Myocyte (in vitro differentiated cells): ENCODE measurements at regions not wholly inside any gene's neighbourhood (a gene's known extent, or its start where the extent isn't known, plus 50 kb on each side); places are given as distances from the start of the nearest gene placed in this dataset.
"Not testable (repeated sequence)": the region's sequence is repeated elsewhere in the genome, so short reads cannot be mapped to it uniquely, and the experiment has no call there.

ENCODE experiments used
- DNase-seq: peaks from one replicate; pipeline ENCODE4 v3.0.0-alpha.2; 2012; ENCODE audit warnings: low read depth

DNA sequence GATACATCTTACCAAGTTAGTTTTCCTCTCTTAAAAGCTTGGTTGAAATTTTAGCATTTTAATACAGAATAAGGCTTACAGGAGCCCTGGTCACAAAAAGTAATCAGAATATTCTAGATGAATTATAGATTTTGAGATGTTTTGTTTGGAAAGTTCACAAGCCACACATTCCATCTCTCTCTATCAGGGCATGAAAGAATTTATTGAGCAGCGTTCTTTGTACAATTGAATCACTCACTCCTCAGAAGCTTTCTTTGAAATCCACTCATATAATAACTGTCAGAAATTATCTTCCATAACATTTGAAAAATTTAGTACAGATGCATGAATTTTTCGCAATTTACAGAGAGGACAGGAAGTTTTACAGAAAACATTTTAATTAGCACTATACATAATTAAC, 938.6 kb upstream of the MDGA2 start:
- no peak for DNase-seq

DNA sequence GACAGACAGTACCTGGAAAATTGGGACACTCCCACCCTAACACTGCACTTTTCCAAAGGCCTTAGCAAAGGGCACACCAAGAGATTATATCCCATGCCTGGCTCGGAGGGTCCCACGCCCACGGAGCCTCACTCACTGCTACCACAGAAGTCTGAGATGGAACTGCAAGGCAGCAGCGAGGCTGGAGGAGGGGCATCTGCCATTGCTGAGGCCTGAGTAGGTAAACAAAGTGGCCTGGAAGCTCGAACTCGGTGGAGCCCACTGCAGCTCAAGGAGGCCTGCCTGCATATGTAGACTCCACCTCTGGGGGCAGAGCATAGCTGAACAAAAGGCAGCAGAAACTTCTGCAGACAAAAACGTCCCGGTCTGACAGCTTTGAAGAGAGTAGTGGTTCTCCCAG, 931.6 kb upstream of the MDGA2 start:
- not testable (repeated sequence) for DNase-seq

DNA sequence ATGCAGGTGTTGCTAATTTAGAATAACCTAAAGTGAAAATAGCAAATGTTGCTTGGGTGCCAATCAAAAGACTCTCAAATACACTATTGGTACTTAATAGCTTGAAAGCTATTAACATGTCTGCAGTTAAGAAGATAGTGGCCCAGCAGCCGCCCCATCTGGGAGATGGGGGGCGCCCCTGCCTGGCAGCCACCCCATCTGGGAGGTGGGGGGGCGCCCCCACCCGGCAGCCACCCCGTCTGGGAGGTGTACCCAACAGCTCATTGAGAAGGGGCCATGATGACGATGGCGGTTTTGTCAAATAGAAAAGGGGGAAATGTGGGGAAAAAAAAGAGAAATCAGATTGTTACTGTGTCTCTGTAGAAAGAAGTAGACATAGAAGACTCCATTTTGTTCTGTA, 923.1 kb upstream of the MDGA2 start:
- no peak for DNase-seq

DNA sequence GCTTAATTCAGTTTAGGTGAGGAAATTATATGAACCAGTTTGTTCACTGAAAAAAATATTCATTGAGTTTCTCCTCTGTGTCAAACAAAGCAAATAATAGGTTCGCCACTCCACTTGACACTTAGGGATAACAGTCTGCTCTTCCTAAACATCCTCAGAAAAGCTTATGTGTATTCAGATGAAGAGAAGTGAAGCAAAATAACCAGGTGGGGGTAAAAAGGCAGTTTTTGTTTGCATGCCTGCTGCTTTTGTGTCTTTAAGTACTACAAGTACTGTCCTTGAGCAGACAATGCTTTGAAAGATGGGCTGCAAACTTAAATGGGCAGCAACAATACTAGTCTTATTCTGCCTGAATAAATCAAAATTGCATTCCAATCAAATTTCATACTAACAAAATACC, 910.7 kb upstream of the MDGA2 start:
- DNase-seq = no peak

DNA sequence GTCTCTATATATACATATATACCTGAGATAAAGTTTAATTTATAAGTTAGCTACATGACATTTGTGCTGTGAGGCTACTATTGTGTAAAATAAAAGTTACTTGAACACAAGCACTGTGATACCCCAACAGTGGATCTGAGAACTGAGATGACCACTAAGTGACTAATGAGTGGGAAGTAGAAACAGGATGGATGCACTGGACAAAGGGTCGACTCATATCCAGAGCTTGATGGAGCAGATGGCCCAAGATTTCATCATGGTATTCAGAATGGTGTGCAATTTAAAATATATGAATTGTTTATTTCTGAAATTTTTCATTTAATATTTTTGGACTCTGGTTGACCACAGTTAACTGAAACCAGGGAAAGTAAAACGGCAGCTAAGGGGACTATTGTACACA, 908.6 kb upstream of the MDGA2 start:
- no peak for DNase-seq

DNA sequence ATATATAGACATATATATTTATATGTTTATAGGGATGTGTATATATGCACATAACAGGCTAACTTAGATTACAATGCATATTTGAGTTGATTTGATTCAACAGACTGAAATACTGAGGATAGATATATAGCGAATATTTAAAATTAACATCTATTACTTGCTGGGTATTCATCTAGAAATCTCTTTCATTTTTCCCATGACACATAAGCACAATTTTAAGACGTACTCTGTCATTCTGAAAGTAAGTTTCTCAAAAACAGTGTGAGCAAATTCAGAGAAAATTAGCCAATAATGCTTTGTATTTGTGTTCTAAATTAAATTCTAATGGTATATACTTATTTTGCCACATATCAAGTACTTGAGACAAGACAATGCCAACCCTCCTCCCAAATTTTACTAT, 907.5 kb upstream of the MDGA2 start:
- DNase-seq = no peak

DNA sequence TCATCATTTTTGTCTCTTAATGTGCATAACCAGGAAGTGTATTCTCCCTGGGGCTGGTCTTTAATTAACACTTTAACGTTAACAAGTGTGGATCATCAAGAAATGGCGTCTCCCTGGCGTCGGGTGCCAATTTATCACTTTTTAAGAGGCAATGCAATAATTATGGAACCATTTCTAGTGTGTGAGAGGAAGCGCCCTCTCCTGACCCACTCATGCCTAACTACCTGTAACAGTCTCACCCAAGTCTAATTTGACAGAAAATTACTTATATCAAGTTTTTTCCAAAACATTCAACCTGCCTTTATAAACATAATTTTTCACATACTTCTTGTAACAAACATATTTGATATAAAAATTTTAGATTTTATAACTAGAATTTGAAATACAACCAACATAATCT, 905.3 kb upstream of the MDGA2 start:
- no peak for DNase-seq

DNA sequence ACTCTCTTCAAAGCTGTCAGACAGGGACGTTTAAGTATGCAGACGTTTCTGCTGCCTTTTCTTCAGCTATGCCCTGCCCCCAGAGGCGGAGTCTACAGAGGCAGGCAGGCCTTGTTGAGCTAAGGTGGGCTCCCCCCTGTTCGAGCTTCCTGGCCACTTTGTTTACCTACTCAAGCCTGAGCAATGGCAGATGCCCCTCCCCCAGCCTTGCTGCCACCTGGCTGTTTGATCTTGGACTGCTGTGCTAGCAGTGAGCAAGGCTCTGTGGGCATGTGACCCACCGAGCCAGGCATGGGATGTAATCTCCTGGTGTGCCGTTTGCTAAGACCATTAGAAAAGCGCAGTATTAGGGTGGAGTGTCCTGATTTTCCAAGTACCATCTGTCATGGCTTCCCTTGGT, 900.4 kb upstream of the MDGA2 start:
- no peak for DNase-seq

DNA sequence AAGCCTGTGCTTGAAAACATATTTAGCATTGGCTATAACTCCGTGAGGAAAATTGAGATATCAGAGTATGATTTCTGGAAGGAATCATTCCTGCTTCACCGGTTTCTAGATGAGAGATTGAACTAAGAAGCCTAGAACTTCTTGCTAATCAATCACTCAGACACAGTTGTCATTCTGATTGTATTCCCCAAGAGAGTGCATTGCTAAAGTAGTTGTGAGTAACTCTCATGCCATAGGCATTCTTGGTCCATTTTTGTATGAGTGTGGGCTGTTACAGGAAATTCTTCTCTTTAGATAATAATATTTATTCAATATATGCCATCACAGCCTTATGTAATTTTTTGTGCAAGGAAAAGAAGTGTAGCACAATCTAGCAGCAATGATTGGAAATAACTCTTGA, 893.3 kb upstream of the MDGA2 start:
- no peak for DNase-seq

DNA sequence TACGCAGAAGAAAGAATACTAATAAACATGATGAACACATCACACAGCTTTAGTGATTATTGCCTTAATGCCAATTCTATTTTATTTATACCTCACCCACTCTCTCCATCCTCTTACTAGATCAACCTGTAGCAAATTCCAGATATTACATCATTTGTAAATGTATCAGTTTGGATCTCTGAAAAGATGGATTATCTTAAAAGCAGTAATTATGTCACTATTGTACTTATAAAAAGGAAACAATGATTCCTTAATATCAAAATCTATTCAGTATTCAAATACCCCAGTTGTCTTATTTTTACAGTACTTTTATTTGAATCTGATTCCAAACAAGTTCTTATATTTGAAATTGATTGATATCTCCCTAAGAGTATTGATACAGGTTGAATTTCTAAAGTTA, 892.8 kb upstream of the MDGA2 start:
- no peak for DNase-seq

DNA sequence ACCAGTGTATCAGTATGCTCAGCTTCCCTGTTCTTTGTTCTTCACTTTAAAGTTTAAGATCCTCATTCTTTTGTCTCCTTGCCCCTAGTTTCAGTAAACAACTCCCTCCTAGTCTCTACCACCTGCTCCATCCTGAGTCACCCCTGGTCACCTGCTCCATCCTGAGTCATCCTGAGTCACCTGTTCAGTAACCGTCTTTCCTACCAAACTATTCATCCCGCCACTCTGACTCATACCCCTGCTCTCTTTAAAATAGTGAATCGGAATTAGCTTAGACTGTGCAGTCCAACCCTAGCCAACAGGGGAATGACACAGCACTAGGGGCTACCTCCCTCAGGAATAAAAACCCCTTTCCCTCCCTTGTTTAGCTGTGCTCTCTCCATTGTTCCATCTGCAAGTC, 888.1 kb upstream of the MDGA2 start:
- DNase-seq = no peak

DNA sequence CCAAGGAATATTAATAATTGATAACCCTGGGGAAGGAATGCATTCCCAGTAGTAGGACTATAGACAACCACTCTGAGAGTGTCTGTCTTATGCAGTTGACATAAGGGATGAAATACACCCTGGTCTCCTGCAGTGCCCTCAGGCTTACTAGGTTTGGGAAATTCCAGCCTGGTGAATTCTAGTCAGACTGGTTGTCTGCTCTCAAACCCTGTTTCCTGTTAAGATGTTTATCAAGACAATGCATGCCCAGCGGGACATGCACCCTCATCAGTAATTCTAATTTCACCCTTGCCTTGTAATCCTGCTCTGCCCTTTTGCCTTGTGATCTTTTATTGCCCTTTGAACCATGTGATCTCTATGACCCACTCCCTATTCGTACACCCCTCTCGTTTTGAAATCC, 886.0 kb upstream of the MDGA2 start:
- DNase-seq = not testable (repeated sequence)

DNA sequence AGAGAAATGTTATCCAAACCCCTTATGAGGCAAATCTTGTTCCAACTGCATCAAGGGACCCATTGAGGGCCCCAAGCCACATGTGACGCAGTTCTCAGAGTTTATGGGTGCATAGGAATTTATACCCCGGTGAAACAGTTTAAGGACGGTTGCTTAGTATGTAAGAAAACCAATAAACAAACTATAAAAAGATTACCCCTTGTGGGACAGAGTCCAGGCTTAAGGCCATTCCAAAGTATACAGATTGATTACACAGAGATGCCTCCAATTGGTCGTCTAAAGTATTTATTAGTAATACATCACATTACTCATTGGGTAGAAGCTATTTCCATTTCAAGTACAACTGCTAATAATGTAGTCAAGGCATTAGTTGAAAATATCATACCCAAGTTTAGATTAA, 885.0 kb upstream of the MDGA2 start:
- DNase-seq = no peak

DNA sequence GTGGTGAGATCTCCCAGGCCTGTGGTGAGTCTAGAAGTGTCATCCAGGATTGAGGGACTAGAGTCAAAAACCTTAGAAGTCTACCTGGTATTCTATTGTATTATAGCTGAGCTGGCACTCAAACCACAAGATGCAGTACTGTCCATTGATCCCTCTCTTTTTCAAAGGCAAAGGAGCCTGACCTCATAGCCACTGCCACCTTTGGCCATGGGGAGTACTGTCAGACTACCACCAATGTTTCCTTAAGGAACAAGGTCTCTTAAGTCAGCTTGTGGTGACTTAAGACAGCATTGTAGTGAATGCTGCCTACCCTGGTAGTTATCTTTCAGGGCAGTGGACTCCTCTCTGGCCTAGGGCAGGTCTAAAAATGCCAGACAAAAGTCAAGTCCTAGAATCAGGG, 878.0 kb upstream of the MDGA2 start:
- DNase-seq = no peak

DNA sequence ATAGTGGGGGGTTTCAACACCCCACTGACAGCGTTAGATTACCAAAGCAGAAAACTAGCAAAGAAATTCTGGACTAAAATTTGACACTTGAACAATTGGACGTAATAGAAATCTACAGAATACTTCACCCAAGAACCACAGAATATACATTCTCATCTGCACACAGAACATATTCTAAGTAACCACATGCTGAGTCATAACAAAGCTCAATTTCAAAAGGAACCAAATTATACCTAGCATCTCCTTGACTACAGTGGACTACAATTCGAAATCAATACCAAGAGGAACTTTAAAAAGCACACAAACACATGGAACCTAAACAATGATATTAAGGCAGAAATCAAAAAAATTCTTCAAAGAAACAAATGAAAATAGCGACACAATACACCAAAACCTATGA, 871.6 kb upstream of the MDGA2 start:
- no peak for DNase-seq

DNA sequence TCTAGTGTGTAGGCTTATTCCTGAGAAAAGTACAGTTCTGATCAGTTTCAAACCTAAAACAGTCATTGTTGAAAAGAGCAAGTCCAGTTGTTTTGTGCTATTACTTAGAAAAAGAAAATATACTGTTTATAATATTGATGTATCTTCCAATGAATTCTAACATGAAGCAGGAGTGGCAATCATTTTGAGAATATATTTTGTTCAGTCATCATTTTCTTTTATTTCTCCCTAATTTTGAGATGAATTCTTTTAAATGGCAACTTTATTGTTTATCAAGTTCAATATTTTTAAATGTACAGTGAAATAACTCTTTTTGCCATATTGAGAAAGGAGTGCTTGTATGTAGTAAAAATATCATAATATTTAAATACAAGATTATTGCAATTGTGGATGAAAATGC, 862.2 kb upstream of the MDGA2 start:
- no peak for DNase-seq

DNA sequence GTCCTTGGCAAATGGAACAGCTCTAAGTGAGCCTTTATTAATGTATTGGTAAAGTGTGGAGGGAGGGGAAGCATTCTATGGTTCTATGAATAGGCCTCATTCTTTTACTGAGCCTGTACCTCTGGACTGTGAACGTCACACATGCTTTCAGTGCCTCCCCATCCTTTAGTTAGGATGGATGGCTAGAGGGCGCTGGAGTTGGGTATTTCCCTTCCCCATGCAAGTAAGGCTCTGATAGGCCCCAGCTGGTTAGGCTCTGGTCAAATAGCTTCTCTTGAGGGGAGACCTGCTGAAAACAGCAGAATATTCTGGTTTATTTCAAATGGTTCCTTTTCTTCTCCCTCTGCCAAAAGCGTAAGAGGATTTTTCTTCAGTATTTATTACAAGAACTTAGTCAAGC, 860.9 kb upstream of the MDGA2 start:
- DNase-seq = no peak

DNA sequence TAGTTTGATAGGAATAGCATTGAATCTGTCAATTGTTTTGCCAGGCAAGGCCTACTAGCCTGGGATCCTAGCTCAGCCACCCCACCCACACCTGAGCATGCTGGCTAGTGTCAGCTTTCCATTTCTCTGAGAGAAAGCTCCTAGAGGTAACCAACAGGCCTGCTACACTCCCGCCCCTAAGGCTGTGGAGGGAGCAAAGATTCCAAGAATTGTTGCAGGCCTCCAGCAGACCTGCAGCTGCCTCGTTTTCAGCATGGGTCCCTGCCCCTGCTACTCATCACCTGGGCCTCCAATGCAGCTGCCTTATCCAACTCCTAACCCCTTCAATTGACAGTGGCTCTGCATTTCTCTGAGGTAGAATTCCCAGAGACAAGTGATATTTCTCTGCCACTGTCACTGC, 852.4 kb upstream of the MDGA2 start:
- no peak for DNase-seq

DNA sequence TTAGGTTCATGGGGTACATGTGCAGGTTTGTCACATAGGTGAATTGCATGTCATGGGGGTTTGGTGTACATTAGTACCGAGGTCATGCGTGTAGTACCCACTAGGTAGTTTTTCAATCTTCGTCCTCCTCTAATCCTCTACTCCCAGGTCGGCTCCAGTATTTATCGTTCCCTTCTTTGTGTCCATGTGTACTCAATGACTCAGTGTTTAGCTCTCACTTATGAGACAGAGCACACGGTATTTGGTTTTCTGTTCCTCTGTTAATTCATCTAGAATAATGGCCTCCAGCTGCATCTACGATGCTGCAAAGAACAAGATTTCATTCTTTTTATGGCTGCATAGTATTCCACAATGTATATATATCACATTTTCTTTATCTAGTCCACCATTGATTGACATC, 850.9 kb upstream of the MDGA2 start:
- no peak for DNase-seq

DNA sequence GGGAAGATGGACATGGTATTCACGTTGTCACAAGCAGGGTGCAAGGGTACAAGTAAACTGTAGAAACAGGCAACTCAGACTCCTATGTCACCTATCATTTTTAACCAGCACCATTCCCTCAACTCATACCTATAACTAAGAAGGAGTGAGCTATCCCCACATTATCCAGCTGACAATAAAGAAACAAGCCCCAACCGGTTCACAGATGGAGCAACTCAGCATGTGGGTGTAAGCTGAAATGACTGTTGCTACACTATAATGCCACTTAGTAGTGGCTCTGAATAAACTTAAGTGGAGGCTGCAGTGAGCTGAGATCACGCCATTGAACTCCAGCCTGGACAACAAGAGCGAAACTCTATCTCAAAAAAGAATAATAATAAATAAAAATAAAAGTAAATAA, 829.5 kb upstream of the MDGA2 start:
- no peak for DNase-seq

DNA sequence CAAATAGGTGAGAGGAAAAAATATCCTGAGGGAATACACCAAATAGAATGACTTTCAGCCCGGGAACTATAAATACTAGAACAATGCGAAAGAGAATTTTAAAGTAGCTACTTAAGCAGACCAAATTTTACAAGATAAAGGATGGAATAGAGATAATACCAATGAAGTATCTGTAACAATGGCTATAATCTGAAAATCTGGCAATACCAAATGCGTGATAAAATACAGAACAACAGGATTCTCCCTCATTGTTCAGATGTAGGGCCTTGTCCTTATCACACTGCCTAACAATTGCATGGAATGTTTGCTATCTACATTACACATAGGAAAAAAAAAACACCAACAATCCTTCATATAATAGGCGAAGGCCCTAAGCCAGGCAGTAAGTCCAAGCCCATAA, 815.4 kb upstream of the MDGA2 start:
- no peak for DNase-seq

DNA sequence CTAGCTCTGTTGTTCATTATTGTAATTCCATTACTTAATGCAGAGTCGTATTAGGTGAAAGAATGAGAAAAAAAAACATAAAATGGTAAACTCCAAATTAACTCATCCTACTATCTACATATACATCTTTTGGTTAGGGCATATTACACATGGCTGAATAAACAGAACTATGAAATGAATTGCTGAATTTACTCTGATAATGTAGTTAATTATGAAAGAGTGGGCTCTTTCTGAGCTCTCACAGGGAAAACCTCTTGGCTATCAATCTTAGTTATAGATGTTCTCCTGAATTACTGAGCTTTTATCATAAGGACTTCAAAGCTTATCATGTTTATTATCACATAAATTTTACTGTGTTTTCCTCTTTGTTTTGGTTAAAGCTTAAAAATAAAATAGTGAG, 798.5 kb upstream of the MDGA2 start:
- no peak for DNase-seq

DNA sequence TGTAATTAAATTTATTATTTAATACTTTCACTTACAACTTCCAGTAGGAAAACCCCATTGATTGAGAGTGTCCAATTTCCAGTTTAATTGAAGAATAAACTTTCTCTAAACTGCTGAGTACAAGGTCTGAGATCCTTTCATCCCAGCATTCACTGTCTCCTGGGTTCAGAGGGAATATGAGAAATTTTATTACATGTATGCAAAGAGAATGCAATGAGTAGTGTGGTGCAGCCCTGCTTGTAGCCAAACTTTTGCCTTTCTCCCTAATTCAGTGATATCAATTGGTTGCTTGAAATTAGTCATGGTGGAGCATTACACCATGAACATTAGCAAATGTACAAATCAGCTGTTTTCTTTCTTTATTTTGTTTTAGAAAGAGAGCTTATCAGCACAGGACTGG, 780.6 kb upstream of the MDGA2 start:
- no peak for DNase-seq

DNA sequence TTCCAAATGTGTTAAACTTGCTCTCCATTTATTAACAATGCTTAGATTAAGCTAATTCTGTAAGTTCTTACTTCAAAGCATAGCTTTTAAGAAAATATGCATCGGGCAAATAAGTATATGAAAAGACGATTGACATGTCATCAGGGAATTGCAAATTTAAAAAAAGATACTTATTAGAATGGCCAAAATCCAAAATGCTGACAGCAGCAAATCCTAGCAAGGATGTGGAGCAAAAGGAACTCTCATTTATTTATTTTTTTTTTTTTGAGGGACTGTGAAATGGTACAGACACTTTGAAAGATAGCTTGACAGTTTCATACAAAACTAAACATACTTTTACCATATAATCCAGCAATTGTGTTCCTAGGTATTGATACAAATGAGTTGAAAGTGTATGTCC, 779.5 kb upstream of the MDGA2 start:
- no peak for DNase-seq
